D721Med (cell line): ENCODE measurements at regions not wholly inside any gene's neighbourhood (a gene's known extent, or its start where the extent isn't known, plus 50 kb on each side); places are given as distances from the start of the nearest gene placed in this dataset.

Experiments used
- DNase-seq: peaks from one replicate; pipeline ENCODE4 v3.0.0; 2011; ENCODE audit warnings: low spot score; ENCODE audit not compliant: insufficient read length
- FAIRE-seq: peaks from 2 replicates; lab custom pipeline; 2011; peaks lifted over from hg19 to GRCh38; lab: Jason Lieb, UNC
- CTCF ChIP-seq: IDR thresholded peaks from 2 replicates; pipeline ENCODE4 v1.5.1; 2012; ENCODE audit warnings: mild to moderate bottlenecking, control low read depth; ENCODE audit not compliant: insufficient read depth; ENCODE audit errors: missing control alignments

- no peak for TF ChIP-seq CTCF
- no peak for FAIRE-seq
- no peak for DNase-seq
Observed at GRCh38 chr1:81374481-81374880, 426.3 kb upstream of the ADGRL2 start.

GRCh38 chr1:81371864-81372263, 428.9 kb upstream of the ADGRL2 start:
- TF ChIP-seq CTCF, result no peak
- no peak for FAIRE-seq
- no peak for DNase-seq

GRCh38 chr1:81369833-81370232, 430.9 kb upstream of the ADGRL2 start:
- FAIRE-seq (no peak), DNase-seq (no peak)
- no peak for TF ChIP-seq CTCF

GRCh38 chr1:81366173-81366572, 434.6 kb upstream of the ADGRL2 start:
- DNase-seq, result no peak
- TF ChIP-seq CTCF, result no peak
- FAIRE-seq, result no peak

- TF ChIP-seq CTCF, result no peak
- DNase-seq (no peak), FAIRE-seq (no peak)
Observed at GRCh38 chr1:81364088-81364487, 436.6 kb upstream of the ADGRL2 start.

GRCh38 chr1:81358151-81358550, 442.6 kb upstream of the ADGRL2 start:
- TF ChIP-seq CTCF, result no peak
- DNase-seq (no peak), FAIRE-seq (no peak)

GRCh38 chr1:81351864-81352263, 448.9 kb upstream of the ADGRL2 start:
- no peak for TF ChIP-seq CTCF
- DNase-seq (no peak), FAIRE-seq (no peak)
